B cell (primary cell): ENCODE measurements at regions not wholly inside any gene's neighbourhood (a gene's known extent, or its start where the extent isn't known, plus 50 kb on each side); places are given as distances from the start of the nearest gene placed in this dataset.

Experiments
- ATAC-seq: fragments of 200-7000 bp; cut with Tn5 transposase; one replicate; pipeline ENCODE4 v1.10.0; 2021; ENCODE audit warnings: low read depth, mild to moderate bottlenecking, moderate number of reproducible peaks, moderate library complexity
- CTCF ChIA-PET: fragments of 350-600 bp; sonication (Branson Sonifier 250); formaldehyde crosslinking; loops from one replicate; lab custom pipeline; 2021; ENCODE audit warnings: antibody characterized with exemption, inconsistent platforms; lab: Charles Lee
- POLR2A ChIA-PET: fragments of 350-600 bp; sonication (Branson Sonifier 250); formaldehyde crosslinking; loops from one replicate; lab custom pipeline; 2021; ENCODE audit warnings: antibody characterized with exemption; lab: Charles Lee
- DNase-seq: peaks from one replicate; pipeline ENCODE4 v3.0.0; 2013
- H2AFZ ChIP-seq: 2 replicates; pipeline ENCODE4 v1.6.1; 2012; ENCODE audit warnings: mild to moderate bottlenecking, low read depth, low read length; ENCODE audit not compliant: insufficient read depth, poor library complexity, severe bottlenecking
- H3K27ac ChIP-seq, 2 donors: 1 replicate in 1 of 2; 2 replicates in 1 of 2; pipeline ENCODE4 v1.5.1; 2012 to 2013; ENCODE audit warnings: low read length in 2 of 2, mild to moderate bottlenecking in 2 of 2, moderate library complexity in 1 of 2
- H3K27me3 ChIP-seq, 4 experiments: fragments of 200-600 bp in 1 of 4; sonication (generic) in 1 of 4; replicated peaks in 1 of 4; 1 replicate in 2 of 4; 2 replicates in 2 of 4; pipeline versions ENCODE4 v1.6.1 to v1.7.0; 2013 to 2016; ENCODE audit warnings: low read length in 3 of 4, mild to moderate bottlenecking in 2 of 4, mixed read lengths in 1 of 4, moderate library complexity in 1 of 4; ENCODE audit not compliant: insufficient read depth in 4 of 4, control insufficient read depth in 3 of 4; ENCODE audit errors: control extremely low read depth in 1 of 4
- H3K36me3 ChIP-seq, 2 experiments: replicated peaks in 1 of 2; 1 replicate in 1 of 2; 2 replicates in 1 of 2; pipeline versions ENCODE4 v1.6.1 to v1.7.1; 2013; ENCODE audit warnings: low read length in 1 of 2; ENCODE audit not compliant: insufficient read depth in 2 of 2, control insufficient read depth in 1 of 2; ENCODE audit errors: control extremely low read depth in 1 of 2, extremely low read depth in 1 of 2
- H3K4me1 ChIP-seq, 2 donors: fragments of 200-600 bp in 1 of 2; sonication (generic) in 1 of 2; 1 replicate in 1 of 2; 2 replicates in 1 of 2; pipeline versions ENCODE4 v1.5.1 to v1.6.1; 2013 to 2017; ENCODE audit warnings: low read length in 2 of 2; ENCODE audit not compliant: control insufficient read depth in 2 of 2, insufficient read depth in 2 of 2
- H3K4me2 ChIP-seq: replicated peaks from 2 replicates; pipeline ENCODE3; 2012; ENCODE audit warnings: mild to moderate bottlenecking, low read depth, low read length; ENCODE audit not compliant: poor library complexity, severe bottlenecking
- H3K4me3 ChIP-seq, 5 experiments: fragments of 200-600 bp in 1 of 5; sonication (generic) in 1 of 5; 1 replicate in 3 of 5; 2 replicates in 2 of 5; pipeline versions ENCODE4 v1.5.1 to v1.7.0; 2011 to 2016; ENCODE audit warnings: low read length in 4 of 5, mild to moderate bottlenecking in 4 of 5, low read depth in 2 of 5, control low read depth in 1 of 5, moderate library complexity in 1 of 5; ENCODE audit not compliant: insufficient read depth in 1 of 5; ENCODE audit errors: control extremely low read depth in 1 of 5, extremely low read depth in 1 of 5
- H3K79me2 ChIP-seq: fragments of 200-600 bp; sonication (generic); one replicate; pipeline ENCODE4 v1.6.0; 2016; ENCODE audit warnings: low read length; ENCODE audit not compliant: control insufficient read depth, insufficient read depth
- H3K9ac ChIP-seq: fragments of 200-600 bp; sonication (generic); 2 replicates; pipeline ENCODE4 v1.6.1; 2017; ENCODE audit warnings: mild to moderate bottlenecking, low read length, moderate library complexity
- H3K9me3 ChIP-seq, 3 donors: one replicate each; pipeline versions ENCODE4 v1.6.1 to v1.7.1; 2013; ENCODE audit warnings: low read length in 2 of 3; ENCODE audit not compliant: control insufficient read depth in 2 of 3, insufficient read depth in 1 of 3; ENCODE audit errors: control extremely low read depth in 1 of 3
- H4K20me1 ChIP-seq: 2 replicates; pipeline ENCODE4 v1.6.0; 2012; ENCODE audit warnings: mild to moderate bottlenecking, low read length; ENCODE audit not compliant: insufficient read depth, control insufficient read depth, poor library complexity, severe bottlenecking
- H3K27ac Mint-ChIP-seq: one replicate; pipeline ENCODE4 v1.8.0; 2021; ENCODE audit warnings: mixed read lengths
- H3K27me3 Mint-ChIP-seq: one replicate; pipeline ENCODE4 v1.8.0; 2021; ENCODE audit warnings: mixed read lengths
- H3K4me1 Mint-ChIP-seq: one replicate; pipeline ENCODE4 v1.8.0; 2021; ENCODE audit warnings: mixed read lengths
- H3K4me3 Mint-ChIP-seq: one replicate; pipeline ENCODE4 v1.8.0; 2021; ENCODE audit warnings: mixed read lengths
- H3K9me3 Mint-ChIP-seq: one replicate; pipeline ENCODE4 v1.8.0; 2022; ENCODE audit warnings: mixed read lengths; ENCODE audit not compliant: insufficient read depth
- CTCF ChIP-seq: fragments of 200-600 bp; IDR thresholded peaks from one replicate; pipeline ENCODE4 v1.8.0; 2022; ENCODE audit warnings: antibody characterized with exemption, mild to moderate bottlenecking
- EZH2 ChIP-seq: IDR thresholded peaks from 2 replicates; pipeline ENCODE4 v1.6.1; 2012; ENCODE audit warnings: borderline replicate concordance, low read depth, mild to moderate bottlenecking, moderate library complexity, low read length; ENCODE audit not compliant: insufficient read depth, poor library complexity, severe bottlenecking
- WGBS: methylation state at CpG from one replicate; pipeline ENCODE4 v1.1.5; 2013; ENCODE audit warnings: missing lambda C conversion rate; ENCODE audit not compliant: insufficient coverage; 5-methylcytosine and 5-hydroxymethylcytosine counted together
- intact Hi-C: fragments of 100-400 bp; cut with micrococcal nuclease; formaldehyde crosslinking; loops from one replicate; pipeline ENCODE4 v1.10.0; 2022

GRCh38 chr3:82217571-82217970 is 456.1 kb upstream of the GBE1 start:
- Histone ChIP-seq H3K4me2 (no peak overlapping the region), H3K27ac (no peak overlapping the region), H3K27me3 (no peaks in the 10 kb centered on the region), H3K9me3 (no peaks in the 10 kb centered on the region), H4K20me1 (no peaks in the 10 kb centered on the region), H3K4me3 (no peak overlapping the region), H3K36me3 (no peaks in the 10 kb centered on the region), H3K79me2 (no peaks in the 10 kb centered on the region), H3K4me1 (no peaks in the 10 kb centered on the region), H3K9ac (no peak overlapping the region), H2AFZ (no peak overlapping the region)
- ChIA-PET CTCF (no interaction called here), POLR2A (no interaction called here)
- H3K27ac Mint-ChIP-seq: no peak overlapping the region
- H3K27me3 Mint-ChIP-seq: no peaks in the 10 kb centered on the region
- WGBS: 80% methylated on average over 2 of the region's 4 CpGs
- intact Hi-C loops: no loop called here
- H3K4me3 Mint-ChIP-seq: no peak overlapping the region
- H3K9me3 Mint-ChIP-seq: no peaks in the 10 kb centered on the region
- DNase-seq (no peak), ATAC-seq (no peak)
- TF ChIP-seq CTCF (no peak), EZH2 (no peak)
- H3K4me1 Mint-ChIP-seq: no peaks in the 10 kb centered on the region

GRCh38 chr3:82208002-82208710 is 446.7 kb upstream of the GBE1 start:
- H3K27ac ChIP-seq: no peak overlapping the region
- no peaks in the 10 kb centered on the region for H3K36me3 ChIP-seq
- WGBS: 60% methylated on average over 2 of the region's 4 CpGs
- no peak overlapping the region for H3K4me2 ChIP-seq
- no peak for TF ChIP-seq CTCF
- TF ChIP-seq EZH2: no peak
- no peaks in the 10 kb centered on the region for H3K9me3 ChIP-seq
- ChIA-PET POLR2A (no interaction called here), CTCF (no interaction called here)
- H4K20me1 ChIP-seq: no peaks in the 10 kb centered on the region
- no peaks in the 10 kb centered on the region for H3K27me3 ChIP-seq
- H2AFZ ChIP-seq: no peak overlapping the region
- Mint-ChIP-seq H3K9me3 (peaks cover 5% of the 10 kb centered on the region), H3K4me3 (no peak overlapping the region), H3K27me3 (no peaks in the 10 kb centered on the region), H3K4me1 (peaks cover 26% of the 10 kb centered on the region), H3K27ac (no peak overlapping the region)
- no peaks in the 10 kb centered on the region for H3K79me2 ChIP-seq
- peak; percentile 4 for DNase-seq
- intact Hi-C loops: no loop called here
- ATAC-seq: no peak
- peaks cover 18 to 29% of the 10 kb centered on the region in 2 donors for H3K4me1 ChIP-seq
- H3K9ac ChIP-seq: no peak overlapping the region
- H3K4me3 ChIP-seq: no peak overlapping the region
